ENCODE measurements at regions not wholly inside any gene's neighbourhood (a gene's known extent, or its start where the extent isn't known, plus 50 kb on each side); places are given as distances from the start of the nearest gene placed in this dataset.

DNA sequence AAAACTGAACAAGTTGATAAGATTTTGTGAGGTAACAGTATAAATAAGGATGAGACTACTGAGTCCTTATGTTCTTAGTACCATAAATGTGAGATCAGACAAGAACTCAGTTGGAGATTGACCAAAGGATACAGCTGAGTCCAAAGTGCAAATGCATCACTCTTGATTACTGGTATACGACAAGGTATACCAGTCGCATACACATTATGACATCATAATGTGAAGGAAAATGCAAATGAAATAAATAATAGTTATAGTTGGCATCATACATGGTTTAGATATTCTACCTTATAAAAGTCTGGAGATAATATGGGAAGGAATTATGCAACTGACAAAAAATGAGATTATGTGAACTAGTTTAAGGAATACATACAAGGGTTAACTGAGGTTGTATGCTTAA is 476.3 kb upstream of the STXBP6 start:
- no peak for DNase-seq (ENCODE audit: low spot score in 2 of 2)
- WGBS, 2 donors = 96 to 99% methylated on average over 2 of the region's 2 CpGs
- Histone ChIP-seq H3K36me3 (no peaks in the 10 kb centered on the region), H3K4me3 (no peak overlapping the region), H3K27ac (no peak overlapping the region), H3K4me1 (no peaks in the 10 kb centered on the region), H3K27me3 (no peaks in the 10 kb centered on the region), H3K9me3 (no peaks in the 10 kb centered on the region)
- TF ChIP-seq CTCF (IDR thresholded peaks at IDR 0.05) = no peak
- TF ChIP-seq POLR2A (IDR thresholded peaks at IDR 0.05) = no peak
- TF ChIP-seq EP300 (IDR thresholded peaks at IDR 0.05) = no peak

GRCh38 chr14:25522926-25523325 is 473.0 kb upstream of the STXBP6 start:
- Histone ChIP-seq H3K27ac (no peak overlapping the region), H3K9me3 (no peaks in the 10 kb centered on the region), H3K4me3 (no peak overlapping the region), H3K4me1 (no peaks in the 10 kb centered on the region), H3K36me3 (no peaks in the 10 kb centered on the region), H3K27me3 (no peaks in the 10 kb centered on the region)
- TF ChIP-seq EP300 (IDR thresholded peaks at IDR 0.05) = no peak
- no peak for TF ChIP-seq POLR2A (IDR thresholded peaks at IDR 0.05)
- TF ChIP-seq CTCF (IDR thresholded peaks at IDR 0.05) = no peak
- DNase-seq (ENCODE audit: low spot score in 2 of 2) = no peak
- WGBS, 2 donors = 40 to 55% methylated on average over 2 of the region's 2 CpGs

GRCh38 chr14:25522116-25522515 is 472.2 kb upstream of the STXBP6 start:
- WGBS, 2 donors = 58 to 80% methylated on average over 6 of the region's 6 CpGs
- H3K27me3 ChIP-seq = no peaks in the 10 kb centered on the region
- H3K4me3 ChIP-seq = no peak overlapping the region
- no peaks in the 10 kb centered on the region for H3K9me3 ChIP-seq
- no peak for TF ChIP-seq CTCF (IDR thresholded peaks at IDR 0.05)
- TF ChIP-seq POLR2A (IDR thresholded peaks at IDR 0.05) = no peak
- TF ChIP-seq EP300 (IDR thresholded peaks at IDR 0.05) = no peak
- no peak overlapping the region for H3K27ac ChIP-seq
- no peaks in the 10 kb centered on the region for H3K36me3 ChIP-seq
- H3K4me1 ChIP-seq = no peaks in the 10 kb centered on the region
- no peak for DNase-seq (ENCODE audit: low spot score in 2 of 2)

DNA sequence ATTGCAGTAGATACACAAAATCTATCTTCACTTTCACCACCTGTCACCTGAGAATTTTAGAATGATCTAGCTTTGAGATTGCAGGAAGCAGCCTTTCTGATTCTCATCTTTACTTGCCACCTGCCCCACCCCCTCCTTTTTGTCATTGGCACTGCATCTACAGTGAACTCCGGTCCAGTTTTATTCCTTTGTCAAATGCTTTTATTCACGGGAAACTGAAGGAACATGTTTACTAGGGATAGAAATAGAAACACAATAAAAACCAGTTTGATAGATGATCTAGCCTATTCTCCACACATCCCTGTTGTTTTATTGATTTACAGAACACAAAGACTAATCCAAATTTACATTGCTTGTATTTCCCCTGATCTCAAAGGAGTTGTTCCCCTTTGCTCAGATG is 471.7 kb upstream of the STXBP6 start:
- 41 to 66% methylated on average over 2 of the region's 2 CpGs for WGBS, 2 donors
- Histone ChIP-seq H3K27me3 (no peaks in the 10 kb centered on the region), H3K27ac (no peak overlapping the region), H3K36me3 (no peaks in the 10 kb centered on the region), H3K4me3 (no peak overlapping the region), H3K9me3 (no peaks in the 10 kb centered on the region), H3K4me1 (no peaks in the 10 kb centered on the region)
- TF ChIP-seq CTCF (IDR thresholded peaks at IDR 0.05) = no peak
- no peak for TF ChIP-seq EP300 (IDR thresholded peaks at IDR 0.05)
- no peak for TF ChIP-seq POLR2A (IDR thresholded peaks at IDR 0.05)
- no peak for DNase-seq (ENCODE audit: low spot score in 2 of 2)

DNA sequence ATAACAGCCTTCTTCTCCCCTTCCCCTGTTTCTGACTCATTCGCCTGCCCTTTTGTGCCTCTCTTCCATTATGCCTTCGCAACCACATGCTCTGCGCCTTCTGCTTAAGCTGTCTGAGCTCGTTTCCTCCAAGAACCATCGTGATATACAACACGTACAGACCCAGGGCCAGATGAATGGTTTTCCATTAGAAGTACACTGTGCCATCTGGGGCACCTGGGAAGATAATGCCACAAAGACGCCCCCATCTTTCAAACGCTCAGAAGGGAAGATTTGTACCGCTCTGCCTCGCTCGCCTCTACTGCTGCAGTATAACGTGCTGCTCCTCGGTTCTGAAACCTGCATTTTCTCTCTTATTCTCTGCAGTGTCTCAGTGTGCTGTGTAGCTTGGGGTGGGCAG is 470.9 kb upstream of the STXBP6 start:
- H3K9me3 ChIP-seq = no peaks in the 10 kb centered on the region
- TF ChIP-seq EP300 (IDR thresholded peaks at IDR 0.05) (no peak), POLR2A (IDR thresholded peaks at IDR 0.05) (no peak), CTCF (IDR thresholded peaks at IDR 0.05) (no peak)
- 87 to 92% methylated on average over 13 of the region's 13 CpGs for WGBS, 2 donors
- no peak overlapping the region for H3K4me3 ChIP-seq
- DNase-seq (ENCODE audit: low spot score in 2 of 2) = no peak
- H3K27me3 ChIP-seq = no peaks in the 10 kb centered on the region
- H3K27ac ChIP-seq = no peak overlapping the region
- no peaks in the 10 kb centered on the region for H3K36me3 ChIP-seq
- H3K4me1 ChIP-seq = no peaks in the 10 kb centered on the region

Measured in tibial nerve (tissue), 4 donors.